DOHH2 (cell line): ENCODE measurements at regions not wholly inside any gene's neighbourhood (a gene's known extent, or its start where the extent isn't known, plus 50 kb on each side); places are given as distances from the start of the nearest gene placed in this dataset.

Experiments
- H3F3A ChIP-seq: fragments of 200-600 bp; sonication (generic), shearing (Covaris generic); 2 replicates; pipeline ENCODE4 v1.6.0; 2016; ENCODE audit warnings: antibody characterized with exemption, mild to moderate bottlenecking; ENCODE audit not compliant: control insufficient read depth, insufficient read depth
- H3K27ac ChIP-seq: fragments of 200-600 bp; sonication (generic); 2 replicates; pipeline ENCODE4 v1.5.1; 2014; ENCODE audit warnings: low read depth, mild to moderate bottlenecking, low read length, moderate library complexity
- H3K27me3 ChIP-seq: fragments of 200-600 bp; sonication (generic); 2 replicates; pipeline ENCODE4 v1.6.1; 2014; ENCODE audit warnings: mild to moderate bottlenecking, low read length, mixed read lengths; ENCODE audit not compliant: control insufficient read depth
- H3K36me3 ChIP-seq: fragments of 200-600 bp; sonication (generic); 2 replicates; pipeline ENCODE4 v1.6.1; 2014; ENCODE audit warnings: mild to moderate bottlenecking, low read length, moderate library complexity, mixed read lengths; ENCODE audit not compliant: control insufficient read depth
- H3K4me1 ChIP-seq: fragments of 200-600 bp; sonication (generic); 2 replicates; pipeline ENCODE4 v1.6.1; 2014; ENCODE audit warnings: mild to moderate bottlenecking, low read length, mixed read lengths; ENCODE audit not compliant: control insufficient read depth
- H3K4me2 ChIP-seq: fragments of 200-600 bp; sonication (generic); 2 replicates; pipeline ENCODE4 v1.6.0; 2014; ENCODE audit warnings: mild to moderate bottlenecking, low read length, moderate library complexity
- H3K4me3 ChIP-seq: fragments of 200-600 bp; sonication (generic); 2 replicates; pipeline ENCODE4 v1.5.1; 2014; ENCODE audit warnings: mild to moderate bottlenecking, low read length, mixed read lengths
- H3K79me2 ChIP-seq: fragments of 200-600 bp; sonication (generic); 2 replicates; pipeline ENCODE4 v1.6.1; 2014; ENCODE audit warnings: mild to moderate bottlenecking, low read length, mixed read lengths; ENCODE audit not compliant: control insufficient read depth
- H3K9me2 ChIP-seq: fragments of 200-600 bp; sonication (generic); replicated peaks from 2 replicates; pipeline ENCODE4 v1.6.1; 2014; ENCODE audit warnings: mild to moderate bottlenecking, low read length, mixed read lengths; ENCODE audit not compliant: control insufficient read depth
- H3K9me3 ChIP-seq: fragments of 200-600 bp; sonication (generic); 2 replicates; pipeline ENCODE4 v1.6.1; 2014; ENCODE audit warnings: antibody characterized with exemption, low read length, mixed read lengths; ENCODE audit not compliant: control insufficient read depth, insufficient read depth
- H4K20me1 ChIP-seq: fragments of 200-600 bp; sonication (generic); 2 replicates; pipeline ENCODE4 v1.6.0; 2014; ENCODE audit warnings: low read depth, mild to moderate bottlenecking, antibody characterized with exemption, low read length, moderate library complexity; ENCODE audit not compliant: control insufficient read depth, insufficient read depth
- EZH2phosphoT487 ChIP-seq: fragments of 200-600 bp; sonication (generic); IDR thresholded peaks from 2 replicates; pipeline ENCODE4 v1.6.1; 2017; ENCODE audit warnings: borderline replicate concordance, mild to moderate bottlenecking, antibody characterized with exemption, low read length, moderate library complexity, mixed read lengths
- TF ChIP-seq, protein P1 (sequence below): fragments of 200-600 bp; sonication (generic); IDR thresholded peaks from one replicate; pipeline ENCODE4 v1.5.1; 2014; ENCODE audit warnings: antibody characterized with exemption, mild to moderate bottlenecking, low read depth, low read length; ENCODE audit not compliant: poor library complexity, severe bottlenecking

- TF ChIP-seq, protein P1, sequence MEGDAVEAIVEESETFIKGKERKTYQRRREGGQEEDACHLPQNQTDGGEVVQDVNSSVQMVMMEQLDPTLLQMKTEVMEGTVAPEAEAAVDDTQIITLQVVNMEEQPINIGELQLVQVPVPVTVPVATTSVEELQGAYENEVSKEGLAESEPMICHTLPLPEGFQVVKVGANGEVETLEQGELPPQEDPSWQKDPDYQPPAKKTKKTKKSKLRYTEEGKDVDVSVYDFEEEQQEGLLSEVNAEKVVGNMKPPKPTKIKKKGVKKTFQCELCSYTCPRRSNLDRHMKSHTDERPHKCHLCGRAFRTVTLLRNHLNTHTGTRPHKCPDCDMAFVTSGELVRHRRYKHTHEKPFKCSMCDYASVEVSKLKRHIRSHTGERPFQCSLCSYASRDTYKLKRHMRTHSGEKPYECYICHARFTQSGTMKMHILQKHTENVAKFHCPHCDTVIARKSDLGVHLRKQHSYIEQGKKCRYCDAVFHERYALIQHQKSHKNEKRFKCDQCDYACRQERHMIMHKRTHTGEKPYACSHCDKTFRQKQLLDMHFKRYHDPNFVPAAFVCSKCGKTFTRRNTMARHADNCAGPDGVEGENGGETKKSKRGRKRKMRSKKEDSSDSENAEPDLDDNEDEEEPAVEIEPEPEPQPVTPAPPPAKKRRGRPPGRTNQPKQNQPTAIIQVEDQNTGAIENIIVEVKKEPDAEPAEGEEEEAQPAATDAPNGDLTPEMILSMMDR: no peak
- TF ChIP-seq EZH2phosphoT487: no peak
- Histone ChIP-seq H3F3A (no peaks in the 10 kb centered on the region), H3K9me2 (no peaks in the 10 kb centered on the region), H3K79me2 (no peaks in the 10 kb centered on the region), H3K4me3 (no peak overlapping the region), H4K20me1 (no peaks in the 10 kb centered on the region), H3K4me1 (no peaks in the 10 kb centered on the region), H3K27me3 (no peaks in the 10 kb centered on the region), H3K9me3 (peaks cover 3% of the 10 kb centered on the region; the same call in 1 of the 2 replicates), H3K36me3 (no peaks in the 10 kb centered on the region), H3K4me2 (no peak overlapping the region), H3K27ac (no peak overlapping the region)
Measured at GRCh38 chr19:27735314-27735713, 1477.6 kb downstream of the UQCRFS1 start.

- no peaks in the 10 kb centered on the region for H3K79me2 ChIP-seq
- no peak overlapping the region for H3K4me3 ChIP-seq
- H3F3A ChIP-seq: no peaks in the 10 kb centered on the region
- no peaks in the 10 kb centered on the region for H3K27me3 ChIP-seq
- no peaks in the 10 kb centered on the region for H3K4me1 ChIP-seq
- no peak overlapping the region for H3K4me2 ChIP-seq
- H3K9me3 ChIP-seq: peaks cover 3% of the 10 kb centered on the region; the same call in 1 of the 2 replicates
- TF ChIP-seq EZH2phosphoT487: no peak
- TF ChIP-seq, protein P1: no peak
- no peaks in the 10 kb centered on the region for H4K20me1 ChIP-seq
- no peak overlapping the region for H3K27ac ChIP-seq
- no peaks in the 10 kb centered on the region for H3K36me3 ChIP-seq
- H3K9me2 ChIP-seq: no peaks in the 10 kb centered on the region
Measured at GRCh38 chr19:27734496-27735220, 1478.3 kb downstream of the UQCRFS1 start.

DNA sequence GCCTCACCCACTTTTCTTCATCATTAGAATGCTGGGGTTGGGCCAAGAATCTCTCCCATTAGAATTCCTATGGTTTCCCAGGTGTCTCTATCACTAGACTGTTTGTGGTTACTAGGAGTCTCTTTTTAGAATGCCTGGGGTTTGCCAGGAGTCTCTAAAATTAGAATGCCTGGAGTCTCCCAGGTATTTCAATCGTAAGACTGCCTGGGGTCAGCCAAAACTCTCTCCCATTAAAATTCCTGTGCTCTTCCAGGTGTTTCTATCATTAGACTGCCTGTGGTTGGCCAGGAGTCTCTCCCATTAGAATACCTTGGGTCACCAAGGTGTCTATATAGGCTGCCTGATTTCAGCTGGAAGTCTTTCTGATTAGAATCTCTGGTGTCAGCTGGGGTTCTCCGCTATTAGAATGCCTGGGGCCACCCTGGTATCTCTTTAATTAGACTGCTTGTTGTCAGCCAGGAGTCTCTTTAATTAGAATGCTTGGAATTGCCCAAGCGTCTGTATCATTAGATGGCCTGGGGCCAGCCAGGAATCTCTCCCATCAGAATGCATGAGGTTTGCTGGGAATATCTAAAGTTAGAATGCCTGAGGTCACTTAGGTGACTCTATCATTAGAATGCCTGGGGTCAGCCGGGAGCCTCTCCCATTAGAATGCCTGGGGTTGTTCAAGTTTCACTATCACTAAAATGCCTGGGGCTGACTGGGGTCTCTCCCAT is 1479.2 kb downstream of the UQCRFS1 start:
- Histone ChIP-seq H3K27ac (no peak overlapping the region), H3K4me2 (no peak overlapping the region), H3K9me2 (no peaks in the 10 kb centered on the region), H4K20me1 (no peaks in the 10 kb centered on the region), H3K27me3 (no peaks in the 10 kb centered on the region), H3K36me3 (no peaks in the 10 kb centered on the region), H3K4me1 (no peaks in the 10 kb centered on the region), H3F3A (no peaks in the 10 kb centered on the region), H3K4me3 (no peak overlapping the region), H3K79me2 (no peaks in the 10 kb centered on the region), H3K9me3 (peaks cover 3% of the 10 kb centered on the region; the same call in 1 of the 2 replicates)
- no peak for TF ChIP-seq EZH2phosphoT487
- TF ChIP-seq, protein P1: no peak
